ENCODE measurements at regions not wholly inside any gene's neighbourhood (a gene's known extent, or its start where the extent isn't known, plus 50 kb on each side); places are given as distances from the start of the nearest gene placed in this dataset.

DNA sequence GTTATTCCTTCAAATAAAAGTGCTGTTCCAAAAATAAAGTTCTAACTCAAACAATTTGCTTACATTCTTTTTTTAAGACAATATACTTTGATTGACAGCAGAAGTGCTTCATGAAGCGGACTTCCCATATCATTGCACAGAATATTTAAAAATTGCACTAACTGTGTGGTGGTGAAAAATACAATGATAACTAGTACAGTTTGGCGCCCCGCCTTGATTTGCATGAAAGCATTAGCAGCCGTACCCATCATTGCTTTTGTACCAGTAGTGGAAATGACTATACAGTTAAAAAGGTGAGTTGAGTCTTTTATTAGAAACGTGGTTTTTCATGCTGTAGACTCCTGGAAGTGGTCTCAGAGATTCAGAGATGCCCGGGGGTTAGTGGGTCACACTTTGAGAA, 69.5 kb upstream of the MAP3K1 start:
- TF ChIP-seq, protein P1, sequence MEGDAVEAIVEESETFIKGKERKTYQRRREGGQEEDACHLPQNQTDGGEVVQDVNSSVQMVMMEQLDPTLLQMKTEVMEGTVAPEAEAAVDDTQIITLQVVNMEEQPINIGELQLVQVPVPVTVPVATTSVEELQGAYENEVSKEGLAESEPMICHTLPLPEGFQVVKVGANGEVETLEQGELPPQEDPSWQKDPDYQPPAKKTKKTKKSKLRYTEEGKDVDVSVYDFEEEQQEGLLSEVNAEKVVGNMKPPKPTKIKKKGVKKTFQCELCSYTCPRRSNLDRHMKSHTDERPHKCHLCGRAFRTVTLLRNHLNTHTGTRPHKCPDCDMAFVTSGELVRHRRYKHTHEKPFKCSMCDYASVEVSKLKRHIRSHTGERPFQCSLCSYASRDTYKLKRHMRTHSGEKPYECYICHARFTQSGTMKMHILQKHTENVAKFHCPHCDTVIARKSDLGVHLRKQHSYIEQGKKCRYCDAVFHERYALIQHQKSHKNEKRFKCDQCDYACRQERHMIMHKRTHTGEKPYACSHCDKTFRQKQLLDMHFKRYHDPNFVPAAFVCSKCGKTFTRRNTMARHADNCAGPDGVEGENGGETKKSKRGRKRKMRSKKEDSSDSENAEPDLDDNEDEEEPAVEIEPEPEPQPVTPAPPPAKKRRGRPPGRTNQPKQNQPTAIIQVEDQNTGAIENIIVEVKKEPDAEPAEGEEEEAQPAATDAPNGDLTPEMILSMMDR (IDR thresholded peaks at IDR 0.05): no peak
- TF ChIP-seq POLR2A (IDR thresholded peaks at IDR 0.05) (no peak), EP300 (IDR thresholded peaks at IDR 0.05) (no peak), POLR2AphosphoS5 (IDR thresholded peaks at IDR 0.05) (no peak)

Data from suprapubic skin (tissue), 4 donors.